Smooth muscle cell (in vitro differentiated cells): ENCODE measurements at regions not wholly inside any gene's neighbourhood (a gene's known extent, or its start where the extent isn't known, plus 50 kb on each side); places are given as distances from the start of the nearest gene placed in this dataset.

Experiments
- DNase-seq: peaks from one replicate; lab custom pipeline; 2025; ENCODE audit not compliant: unreplicated experiment; lab: John Stamatoyannopoulos, UW
- H2AFZ ChIP-seq: fragments of 200-600 bp; sonication (generic); 2 replicates; pipeline ENCODE4 v1.6.0; 2016; ENCODE audit warnings: antibody characterized with exemption, low read depth, mild to moderate bottlenecking
- H3F3A ChIP-seq: fragments of 200-600 bp; sonication (generic); 2 replicates; pipeline ENCODE4 v1.6.0; 2017; ENCODE audit warnings: antibody characterized with exemption, low read depth
- H3K27ac ChIP-seq: fragments of 200-600 bp; sonication (generic); 2 replicates; pipeline ENCODE4 v1.5.1; 2016; ENCODE audit warnings: low read depth, mild to moderate bottlenecking
- H3K27me3 ChIP-seq: fragments of 200-600 bp; sonication (generic); 2 replicates; pipeline ENCODE4 v1.6.1; 2016; ENCODE audit warnings: low read depth, mild to moderate bottlenecking
- H3K36me3 ChIP-seq: fragments of 200-600 bp; sonication (generic); 2 replicates; pipeline ENCODE4 v1.5.1; 2016; ENCODE audit warnings: low read depth
- H3K4me1 ChIP-seq: fragments of 200-600 bp; sonication (generic); 2 replicates; pipeline ENCODE4 v1.5.1; 2016; ENCODE audit warnings: low read depth
- H3K4me2 ChIP-seq: fragments of 200-600 bp; sonication (generic); 2 replicates; pipeline ENCODE4 v1.6.0; 2016; ENCODE audit warnings: mild to moderate bottlenecking
- H3K4me3 ChIP-seq: fragments of 200-600 bp; sonication (generic); 2 replicates; pipeline ENCODE4 v1.5.1; 2016; ENCODE audit warnings: mild to moderate bottlenecking
- H3K79me2 ChIP-seq: fragments of 200-600 bp; sonication (generic); 2 replicates; pipeline ENCODE4 v1.6.0; 2016; ENCODE audit warnings: low read depth, mild to moderate bottlenecking
- H3K9ac ChIP-seq: fragments of 200-600 bp; sonication (generic); 2 replicates; pipeline ENCODE4 v1.6.0; 2016; ENCODE audit warnings: low read depth
- H3K9me3 ChIP-seq: fragments of 200-600 bp; sonication (generic); replicated peaks from 2 replicates; pipeline ENCODE4 v1.5.1; 2016; ENCODE audit warnings: low read depth
- H4K20me1 ChIP-seq: fragments of 200-600 bp; sonication (generic); 2 replicates; pipeline ENCODE4 v1.6.0; 2016; ENCODE audit warnings: low read depth
- WGBS: methylation state at CpG from one replicate; pipeline ENCODE4 v1.1.7; 2016; ENCODE audit warnings: low lambda C conversion rate; 5-methylcytosine and 5-hydroxymethylcytosine counted together
- TF ChIP-seq, protein P1 (sequence below): fragments of 200-600 bp; sonication (generic); IDR thresholded peaks from 2 replicates; pipeline ENCODE4 v1.5.1; 2017; ENCODE audit warnings: borderline replicate concordance, mild to moderate bottlenecking, antibody characterized with exemption; ENCODE audit not compliant: insufficient read depth, poor library complexity, severe bottlenecking

DNA sequence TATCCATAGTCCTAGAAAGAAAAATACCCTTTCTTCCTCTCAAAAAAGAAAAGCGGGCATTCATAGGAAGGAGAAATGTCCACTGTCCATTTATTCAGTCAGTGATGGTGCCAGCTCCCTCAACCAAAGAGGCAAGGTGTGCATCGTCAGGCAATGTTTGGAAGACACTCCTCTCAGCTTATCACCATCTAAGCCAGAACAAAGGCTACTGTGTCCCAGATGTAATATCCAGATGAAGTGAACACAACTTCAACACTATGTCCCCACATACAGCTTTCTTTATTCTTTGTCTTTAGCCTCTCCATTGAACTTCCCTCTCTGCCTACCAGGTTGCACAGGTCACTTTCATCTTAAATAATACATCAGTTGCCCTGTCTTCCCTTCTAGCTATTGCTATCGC is 131.4 kb upstream of the RNF32 start:
- no peaks in the 10 kb centered on the region for H3K27me3 ChIP-seq
- no peaks in the 10 kb centered on the region for H3K4me1 ChIP-seq
- H2AFZ ChIP-seq, result no peak overlapping the region
- H3K4me2 ChIP-seq, result no peak overlapping the region
- no peaks in the 10 kb centered on the region for H3K36me3 ChIP-seq
- no peaks in the 10 kb centered on the region for H3F3A ChIP-seq
- no peaks in the 10 kb centered on the region for H4K20me1 ChIP-seq
- H3K9ac ChIP-seq, result no peak overlapping the region
- no peaks in the 10 kb centered on the region for H3K9me3 ChIP-seq
- no peaks in the 10 kb centered on the region for H3K79me2 ChIP-seq
- no peak overlapping the region for H3K27ac ChIP-seq
- no peak overlapping the region for H3K4me3 ChIP-seq
- no peak for DNase-seq
- TF ChIP-seq, protein P1, sequence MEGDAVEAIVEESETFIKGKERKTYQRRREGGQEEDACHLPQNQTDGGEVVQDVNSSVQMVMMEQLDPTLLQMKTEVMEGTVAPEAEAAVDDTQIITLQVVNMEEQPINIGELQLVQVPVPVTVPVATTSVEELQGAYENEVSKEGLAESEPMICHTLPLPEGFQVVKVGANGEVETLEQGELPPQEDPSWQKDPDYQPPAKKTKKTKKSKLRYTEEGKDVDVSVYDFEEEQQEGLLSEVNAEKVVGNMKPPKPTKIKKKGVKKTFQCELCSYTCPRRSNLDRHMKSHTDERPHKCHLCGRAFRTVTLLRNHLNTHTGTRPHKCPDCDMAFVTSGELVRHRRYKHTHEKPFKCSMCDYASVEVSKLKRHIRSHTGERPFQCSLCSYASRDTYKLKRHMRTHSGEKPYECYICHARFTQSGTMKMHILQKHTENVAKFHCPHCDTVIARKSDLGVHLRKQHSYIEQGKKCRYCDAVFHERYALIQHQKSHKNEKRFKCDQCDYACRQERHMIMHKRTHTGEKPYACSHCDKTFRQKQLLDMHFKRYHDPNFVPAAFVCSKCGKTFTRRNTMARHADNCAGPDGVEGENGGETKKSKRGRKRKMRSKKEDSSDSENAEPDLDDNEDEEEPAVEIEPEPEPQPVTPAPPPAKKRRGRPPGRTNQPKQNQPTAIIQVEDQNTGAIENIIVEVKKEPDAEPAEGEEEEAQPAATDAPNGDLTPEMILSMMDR, result no peak
- WGBS, result 95% methylated on average over 3 of the region's 3 CpGs

- Histone ChIP-seq H3K4me2 (no peak overlapping the region), H3K4me1 (no peaks in the 10 kb centered on the region), H3K9me3 (no peaks in the 10 kb centered on the region), H2AFZ (no peak overlapping the region), H4K20me1 (no peaks in the 10 kb centered on the region), H3K9ac (no peak overlapping the region), H3F3A (no peaks in the 10 kb centered on the region), H3K4me3 (no peak overlapping the region), H3K27ac (no peak overlapping the region), H3K36me3 (no peaks in the 10 kb centered on the region), H3K27me3 (no peaks in the 10 kb centered on the region), H3K79me2 (no peaks in the 10 kb centered on the region)
- WGBS, result 93% methylated on average over 10 of the region's 10 CpGs
- TF ChIP-seq, protein P1, result no peak
- DNase-seq, result no peak
Measured at GRCh38 chr7:156505876-156506275, 134.7 kb upstream of the RNF32 start.

- no peak overlapping the region for H3K4me2 ChIP-seq
- 89% methylated on average over 27 of the region's 27 CpGs for WGBS
Measured at GRCh38 chr7:156504687-156505545, 135.7 kb upstream of the RNF32 start.

More at GRCh38 chr7:156504687-156505545, 135.7 kb upstream of the RNF32 start:
- no peak overlapping the region for H3K4me3 ChIP-seq
- no peaks in the 10 kb centered on the region for H3K9me3 ChIP-seq
- no peak for DNase-seq
- H3K79me2 ChIP-seq, result no peaks in the 10 kb centered on the region
- H4K20me1 ChIP-seq, result no peaks in the 10 kb centered on the region
- no peaks in the 10 kb centered on the region for H3K27me3 ChIP-seq
- TF ChIP-seq, protein P1, result no peak
- H2AFZ ChIP-seq, result no peak overlapping the region
- H3K27ac ChIP-seq, result no peak overlapping the region
- no peaks in the 10 kb centered on the region for H3K4me1 ChIP-seq
- H3K36me3 ChIP-seq, result no peaks in the 10 kb centered on the region
- no peak overlapping the region for H3K9ac ChIP-seq
- H3F3A ChIP-seq, result no peaks in the 10 kb centered on the region
